ENCODE measurements at regions not wholly inside any gene's neighbourhood (a gene's known extent, or its start where the extent isn't known, plus 50 kb on each side); places are given as distances from the start of the nearest gene placed in this dataset.

DNA sequence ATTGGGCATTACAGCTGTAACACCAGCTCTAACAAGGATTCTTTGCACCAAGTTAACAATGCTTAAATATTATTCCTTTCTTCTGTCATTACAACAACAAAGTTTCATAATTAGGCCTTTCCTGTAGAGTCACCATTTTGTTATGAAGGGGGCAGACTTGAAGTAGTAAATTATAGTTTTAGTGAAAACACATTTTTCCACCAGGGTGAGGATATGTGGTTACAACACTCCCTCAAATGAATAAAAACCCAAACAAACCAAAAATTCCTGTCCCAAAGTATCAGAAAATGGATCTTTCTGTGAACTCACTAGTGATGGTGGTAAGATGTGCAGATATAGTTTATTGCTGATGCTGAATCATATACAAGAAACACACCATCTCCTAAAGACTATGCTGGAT lies 250.5 kb upstream of the TUT7 start:
- Histone ChIP-seq H3K36me3 (ENCODE audit: insufficient read depth in 1 of 2, low read depth in 1 of 2) (no peaks in the 10 kb centered on the region), H3K27ac (no peak overlapping the region), H3K4me3 (no peak overlapping the region), H3K9me3 (no peaks in the 10 kb centered on the region), H3K27me3 (ENCODE audit: insufficient read depth in 3 of 3, low read length in 2 of 3) (no peaks in the 10 kb centered on the region), H3K4me1 (no peaks in the 10 kb centered on the region)
- TF ChIP-seq, protein P1, sequence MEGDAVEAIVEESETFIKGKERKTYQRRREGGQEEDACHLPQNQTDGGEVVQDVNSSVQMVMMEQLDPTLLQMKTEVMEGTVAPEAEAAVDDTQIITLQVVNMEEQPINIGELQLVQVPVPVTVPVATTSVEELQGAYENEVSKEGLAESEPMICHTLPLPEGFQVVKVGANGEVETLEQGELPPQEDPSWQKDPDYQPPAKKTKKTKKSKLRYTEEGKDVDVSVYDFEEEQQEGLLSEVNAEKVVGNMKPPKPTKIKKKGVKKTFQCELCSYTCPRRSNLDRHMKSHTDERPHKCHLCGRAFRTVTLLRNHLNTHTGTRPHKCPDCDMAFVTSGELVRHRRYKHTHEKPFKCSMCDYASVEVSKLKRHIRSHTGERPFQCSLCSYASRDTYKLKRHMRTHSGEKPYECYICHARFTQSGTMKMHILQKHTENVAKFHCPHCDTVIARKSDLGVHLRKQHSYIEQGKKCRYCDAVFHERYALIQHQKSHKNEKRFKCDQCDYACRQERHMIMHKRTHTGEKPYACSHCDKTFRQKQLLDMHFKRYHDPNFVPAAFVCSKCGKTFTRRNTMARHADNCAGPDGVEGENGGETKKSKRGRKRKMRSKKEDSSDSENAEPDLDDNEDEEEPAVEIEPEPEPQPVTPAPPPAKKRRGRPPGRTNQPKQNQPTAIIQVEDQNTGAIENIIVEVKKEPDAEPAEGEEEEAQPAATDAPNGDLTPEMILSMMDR (IDR thresholded peaks at IDR 0.05): no peak
- DNase-seq (no peak), ATAC-seq (no peak)
- intact Hi-C loops (cut with DNase I): no loop called here

DNA sequence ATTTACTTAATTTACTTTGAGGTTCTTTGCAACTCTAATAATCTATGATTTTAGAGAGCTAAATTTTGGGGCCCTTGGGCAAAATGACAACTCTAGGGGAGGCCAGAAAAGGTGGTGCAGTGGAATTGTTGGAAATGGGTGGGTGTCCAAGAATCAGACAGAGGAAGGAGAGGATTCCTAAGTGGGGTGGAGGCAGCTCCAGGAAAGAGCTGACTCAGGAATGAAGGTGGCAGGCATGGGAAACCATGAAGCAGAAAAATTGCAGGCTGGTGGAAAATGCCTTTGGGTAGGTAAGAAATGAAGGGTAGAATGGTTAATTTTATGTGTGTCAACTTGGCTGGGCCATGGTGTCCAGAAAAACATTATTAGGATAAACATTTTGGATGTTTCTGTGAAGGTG lies 248.5 kb upstream of the TUT7 start:
- H3K27ac ChIP-seq: no peak overlapping the region
- no peaks in the 10 kb centered on the region for H3K4me1 ChIP-seq
- intact Hi-C loops (cut with DNase I): no loop called here
- DNase-seq (no peak), ATAC-seq (no peak)
- no peaks in the 10 kb centered on the region for H3K9me3 ChIP-seq
- no peaks in the 10 kb centered on the region for H3K27me3 ChIP-seq (ENCODE audit: insufficient read depth in 3 of 3, low read length in 2 of 3)
- no peaks in the 10 kb centered on the region for H3K36me3 ChIP-seq (ENCODE audit: insufficient read depth in 1 of 2, low read depth in 1 of 2)
- H3K4me3 ChIP-seq: no peak overlapping the region
- TF ChIP-seq, protein P1 (IDR thresholded peaks at IDR 0.05): no peak

DNA sequence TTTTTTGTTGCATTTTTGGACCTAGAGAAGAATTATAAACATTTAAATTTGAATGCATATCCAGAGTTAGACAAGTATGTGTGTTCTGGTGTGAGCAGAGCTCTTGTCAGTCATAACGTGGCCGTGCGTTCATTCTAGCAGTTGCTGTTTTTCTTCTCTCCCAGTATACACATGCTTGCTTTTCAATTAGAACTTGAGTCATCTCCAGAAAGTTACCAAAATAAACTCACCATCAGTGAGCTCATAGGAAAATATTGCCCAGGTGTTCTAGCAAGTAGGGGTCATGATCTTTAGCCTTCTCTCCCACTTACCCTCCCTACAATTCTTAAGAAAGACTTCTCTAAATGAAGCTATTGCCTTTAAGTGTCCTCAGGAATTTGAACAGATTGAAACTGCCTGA lies 247.5 kb upstream of the TUT7 start:
- DNase-seq (no peak), ATAC-seq (no peak)
- Histone ChIP-seq H3K4me3 (no peak overlapping the region), H3K4me1 (no peaks in the 10 kb centered on the region), H3K9me3 (no peaks in the 10 kb centered on the region), H3K27me3 (ENCODE audit: insufficient read depth in 3 of 3, low read length in 2 of 3) (no peaks in the 10 kb centered on the region), H3K36me3 (ENCODE audit: insufficient read depth in 1 of 2, low read depth in 1 of 2) (no peaks in the 10 kb centered on the region), H3K27ac (no peak overlapping the region)
- WGBS, 3 donors: 17 to 25% (median 20%) methylated on average over 3 of the region's 3 CpGs
- intact Hi-C loops (cut with DNase I): no loop called here
- TF ChIP-seq, protein P1 (IDR thresholded peaks at IDR 0.05): no peak

DNA sequence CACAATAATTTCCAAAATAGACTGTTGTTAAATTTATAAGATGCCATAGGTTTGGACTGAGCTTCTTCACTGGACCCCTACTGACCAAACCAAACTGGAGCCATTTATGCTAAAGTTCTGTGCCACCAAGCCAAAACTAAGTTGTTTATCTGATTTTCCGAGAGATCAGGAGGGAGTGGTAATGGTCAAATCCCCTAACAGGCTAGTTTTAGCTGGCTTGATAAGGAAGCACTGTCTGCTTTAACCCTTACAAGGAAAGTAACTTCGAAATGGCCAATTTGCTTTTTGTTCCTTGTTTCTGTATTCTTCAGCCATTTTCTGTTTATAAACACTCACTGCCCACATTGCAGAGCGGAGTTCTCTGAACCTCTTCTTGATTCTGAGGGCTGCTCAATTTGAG lies 246.8 kb upstream of the TUT7 start:
- WGBS, 3 donors: 59 to 78% (median 67%) methylated on average over 3 of the region's 3 CpGs
- Histone ChIP-seq H3K27me3 (ENCODE audit: insufficient read depth in 3 of 3, low read length in 2 of 3) (no peaks in the 10 kb centered on the region), H3K4me1 (no peaks in the 10 kb centered on the region), H3K36me3 (ENCODE audit: insufficient read depth in 1 of 2, low read depth in 1 of 2) (no peaks in the 10 kb centered on the region), H3K4me3 (no peak overlapping the region), H3K27ac (no peak overlapping the region), H3K9me3 (no peaks in the 10 kb centered on the region)
- TF ChIP-seq, protein P1 (IDR thresholded peaks at IDR 0.05): no peak
- no peak for DNase-seq
- no peak for ATAC-seq
- intact Hi-C loops (cut with DNase I): no loop called here

DNA sequence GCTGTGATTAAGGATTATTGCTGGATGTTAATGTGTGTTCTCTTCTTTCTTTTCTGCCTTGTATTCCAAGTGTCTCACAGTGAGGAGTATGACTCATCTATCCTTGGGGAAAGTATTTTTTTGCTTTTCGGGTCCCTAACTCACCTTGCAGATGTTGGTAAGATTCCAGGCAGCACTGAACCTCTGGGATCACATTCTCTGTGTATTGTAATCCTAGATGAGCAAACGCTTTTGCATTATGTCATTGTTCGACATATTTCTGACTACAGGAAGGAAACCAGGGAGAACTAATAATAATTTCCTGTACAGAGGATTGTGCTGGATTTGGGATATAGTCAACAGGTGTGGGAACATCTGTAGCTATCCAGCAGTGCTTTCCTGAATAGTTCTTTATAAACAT lies 246.1 kb upstream of the TUT7 start:
- intact Hi-C loops (cut with DNase I): no loop called here
- Histone ChIP-seq H3K4me1 (no peaks in the 10 kb centered on the region), H3K27ac (no peak overlapping the region), H3K36me3 (ENCODE audit: insufficient read depth in 1 of 2, low read depth in 1 of 2) (no peaks in the 10 kb centered on the region), H3K27me3 (ENCODE audit: insufficient read depth in 3 of 3, low read length in 2 of 3) (no peaks in the 10 kb centered on the region), H3K9me3 (no peaks in the 10 kb centered on the region), H3K4me3 (no peak overlapping the region)
- 11 to 32% (median 18%) methylated on average over 3 of the region's 3 CpGs for WGBS, 3 donors
- TF ChIP-seq, protein P1 (IDR thresholded peaks at IDR 0.05): no peak
- ATAC-seq (peak in 1 of 4 donors; percentile 29), DNase-seq (no peak)
